Stimulated activated CD8-positive, alpha-beta memory T cell treated with anti-CD3 and anti-CD28 coated beads, Interleukin-4, amount 100 ng/mL, for 4 hours (primary cell): ENCODE measurements at regions not wholly inside any gene's neighbourhood (a gene's known extent, or its start where the extent isn't known, plus 50 kb on each side); places are given as distances from the start of the nearest gene placed in this dataset.
"Not testable (repeated sequence)": the region's sequence is repeated elsewhere in the genome, so short reads cannot be mapped to it uniquely, and the experiment has no call there.

ENCODE experiments used
- DNase-seq, 2 donors: peaks; one replicate each; pipeline ENCODE4 v3.0.0-alpha.2; 2020; ENCODE audit warnings: low read depth in 2 of 2, low spot score in 1 of 2

GRCh38 chr16:16933861-16934260 lies 536.9 kb downstream of the XYLT1 start:
- no peak for DNase-seq

GRCh38 chr16:16934660-16935059 lies 536.1 kb downstream of the XYLT1 start:
- DNase-seq: no peak

- DNase-seq: not testable (repeated sequence)
Observed at GRCh38 chr16:16935909-16936308, 534.9 kb downstream of the XYLT1 start.

GRCh38 chr16:16937576-16937975 lies 533.2 kb downstream of the XYLT1 start:
- no peak for DNase-seq

- DNase-seq: no peak
Observed at GRCh38 chr16:16938009-16938408, 532.8 kb downstream of the XYLT1 start.

GRCh38 chr16:16938980-16939379 lies 531.8 kb downstream of the XYLT1 start:
- DNase-seq: no peak

GRCh38 chr16:16940351-16940750 lies 530.4 kb downstream of the XYLT1 start:
- no peak for DNase-seq

GRCh38 chr16:16942849-16943248 lies 527.9 kb downstream of the XYLT1 start:
- DNase-seq: not testable (repeated sequence)

GRCh38 chr16:16945207-16945606 lies 525.6 kb downstream of the XYLT1 start:
- no peak for DNase-seq

- no peak for DNase-seq
Observed at GRCh38 chr16:16956376-16956775, 514.4 kb downstream of the XYLT1 start.

GRCh38 chr16:16960785-16961184 lies 510.0 kb downstream of the XYLT1 start:
- no peak for DNase-seq

GRCh38 chr16:16966439-16966838 lies 504.3 kb downstream of the XYLT1 start:
- no peak for DNase-seq

GRCh38 chr16:16971042-16971441 lies 499.7 kb downstream of the XYLT1 start:
- DNase-seq: no peak

- DNase-seq: no peak
Observed at GRCh38 chr16:16972831-16973230, 497.9 kb downstream of the XYLT1 start.

GRCh38 chr16:16973707-16974591 lies 496.8 kb downstream of the XYLT1 start:
- no peak for DNase-seq

GRCh38 chr16:16982614-16983013 lies 488.1 kb downstream of the XYLT1 start:
- DNase-seq: no peak

GRCh38 chr16:16983582-16983981 lies 487.2 kb downstream of the XYLT1 start:
- DNase-seq: no peak

GRCh38 chr16:16984091-16984490 lies 486.7 kb downstream of the XYLT1 start:
- DNase-seq: not testable (repeated sequence)

- no peak for DNase-seq
Observed at GRCh38 chr16:16985707-16986106, 485.1 kb downstream of the XYLT1 start.

GRCh38 chr16:16988963-16989362 lies 481.8 kb downstream of the XYLT1 start:
- no peak for DNase-seq

- no peak for DNase-seq
Observed at GRCh38 chr16:16989368-16989767, 481.4 kb downstream of the XYLT1 start.

GRCh38 chr16:16991711-16992110 lies 479.0 kb downstream of the XYLT1 start:
- no peak for DNase-seq
